Endodermal cell (in vitro differentiated cells): ENCODE measurements at regions not wholly inside any gene's neighbourhood (a gene's known extent, or its start where the extent isn't known, plus 50 kb on each side); places are given as distances from the start of the nearest gene placed in this dataset.

Source experiments
- DNase-seq: peaks from one replicate; pipeline ENCODE4 v3.0.0-alpha.2; 2017
- H3K27ac ChIP-seq: 2 replicates; pipeline ENCODE4 v1.5.1; 2013; ENCODE audit warnings: mild to moderate bottlenecking, low read depth, low read length, moderate library complexity
- H3K27me3 ChIP-seq: 2 replicates; pipeline ENCODE4 v1.6.1; 2013; ENCODE audit warnings: mild to moderate bottlenecking, low read length, moderate library complexity; ENCODE audit not compliant: insufficient read depth, control insufficient read depth, poor library complexity, severe bottlenecking
- H3K36me3 ChIP-seq: 2 replicates; pipeline ENCODE4 v1.7.0; 2013; ENCODE audit warnings: mild to moderate bottlenecking, low read length, moderate library complexity; ENCODE audit not compliant: control insufficient read depth, insufficient read depth
- H3K4me1 ChIP-seq: one replicate; pipeline ENCODE4 v1.7.0; 2013; ENCODE audit warnings: low read length; ENCODE audit not compliant: control insufficient read depth, insufficient read depth
- H3K4me3 ChIP-seq: 2 replicates; pipeline ENCODE4 v1.5.1; 2013; ENCODE audit warnings: mild to moderate bottlenecking, low read length, moderate library complexity
- H3K9ac ChIP-seq: 2 replicates; pipeline ENCODE4 v1.6.1; 2013; ENCODE audit warnings: mild to moderate bottlenecking, low read length, moderate library complexity; ENCODE audit not compliant: poor library complexity, severe bottlenecking; ENCODE audit errors: extremely low read depth
- H3K9me3 ChIP-seq: 2 replicates; pipeline ENCODE4 v1.6.1; 2013; ENCODE audit warnings: mild to moderate bottlenecking, low read length, moderate library complexity; ENCODE audit not compliant: control insufficient read depth
- H3K27ac Mint-ChIP-seq: 2 replicates; pipeline ENCODE4 v1.8.0; 2020; ENCODE audit warnings: mixed read lengths
- H3K27me3 Mint-ChIP-seq: 2 replicates; pipeline ENCODE4 v1.8.0; 2021; ENCODE audit warnings: mild to moderate bottlenecking, mixed read lengths; ENCODE audit not compliant: insufficient read depth
- H3K36me3 Mint-ChIP-seq: 2 replicates; pipeline ENCODE4 v1.8.0; 2020; ENCODE audit warnings: low read depth, mixed read lengths
- H3K4me1 Mint-ChIP-seq: 2 replicates; pipeline ENCODE4 v1.8.0; 2020; ENCODE audit warnings: mixed read lengths
- H3K4me3 Mint-ChIP-seq: 2 replicates; pipeline ENCODE4 v1.8.0; 2020; ENCODE audit warnings: mild to moderate bottlenecking, moderate library complexity, mixed read lengths
- H3K9me3 Mint-ChIP-seq: 2 replicates; pipeline ENCODE4 v1.8.0; 2020; ENCODE audit warnings: mild to moderate bottlenecking, mixed read lengths
- WGBS, 2 experiments: methylation state at CpG; one replicate each; pipeline versions ENCODE4 v1.1.5 to v1.1.7; 2013; ENCODE audit warnings: missing lambda C conversion rate in 2 of 2, mixed read lengths in 1 of 2; ENCODE audit not compliant: insufficient coverage in 1 of 2, insufficient read length in 1 of 2; 5-methylcytosine and 5-hydroxymethylcytosine counted together
- TF ChIP-seq, protein P1 (sequence below): fragments of 200-600 bp; sonication (generic); conservative IDR thresholded peaks from 2 replicates; pipeline ENCODE4 v1.5.0; 2021; ENCODE audit warnings: antibody characterized with exemption, mild to moderate bottlenecking

DNA sequence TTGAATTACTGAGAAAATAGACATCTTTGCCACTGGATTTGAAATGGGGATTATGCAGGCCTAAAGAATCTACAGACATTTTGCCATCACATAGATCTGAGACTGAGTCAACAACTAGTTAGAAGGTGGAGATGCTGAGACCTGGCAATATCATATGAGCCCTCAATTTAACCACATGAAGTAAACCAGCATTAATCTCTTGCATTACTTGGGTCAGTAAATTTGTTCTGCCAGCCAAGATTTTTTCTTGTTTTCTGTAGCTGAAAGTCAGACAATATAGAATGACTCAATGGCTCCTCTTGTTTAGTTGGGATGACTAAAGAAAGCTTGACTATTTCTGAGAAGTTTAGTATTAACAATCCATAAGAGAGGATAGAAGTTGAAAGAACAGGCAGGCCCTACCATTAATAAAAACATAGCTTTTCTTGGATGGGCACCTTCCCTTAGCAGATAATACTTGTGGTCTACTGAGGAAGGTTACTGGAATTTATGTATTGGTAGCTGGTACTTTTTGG lies 396.7 kb upstream of the SORCS1 start:
- no peaks in the 10 kb centered on the region for H3K27me3 Mint-ChIP-seq
- H3K36me3 ChIP-seq: no peaks in the 10 kb centered on the region
- H3K9me3 ChIP-seq: peaks cover 33% of the 10 kb centered on the region
- no peaks in the 10 kb centered on the region for H3K4me1 ChIP-seq
- H3K27ac ChIP-seq: no peak overlapping the region
- peaks cover 11% of the 10 kb centered on the region for H3K9me3 Mint-ChIP-seq
- peaks cover 2% of the 10 kb centered on the region for H3K36me3 Mint-ChIP-seq
- no peaks in the 10 kb centered on the region for H3K4me1 Mint-ChIP-seq
- H3K4me3 Mint-ChIP-seq: no peak overlapping the region
- H3K27me3 ChIP-seq: no peaks in the 10 kb centered on the region
- TF ChIP-seq, protein P1, sequence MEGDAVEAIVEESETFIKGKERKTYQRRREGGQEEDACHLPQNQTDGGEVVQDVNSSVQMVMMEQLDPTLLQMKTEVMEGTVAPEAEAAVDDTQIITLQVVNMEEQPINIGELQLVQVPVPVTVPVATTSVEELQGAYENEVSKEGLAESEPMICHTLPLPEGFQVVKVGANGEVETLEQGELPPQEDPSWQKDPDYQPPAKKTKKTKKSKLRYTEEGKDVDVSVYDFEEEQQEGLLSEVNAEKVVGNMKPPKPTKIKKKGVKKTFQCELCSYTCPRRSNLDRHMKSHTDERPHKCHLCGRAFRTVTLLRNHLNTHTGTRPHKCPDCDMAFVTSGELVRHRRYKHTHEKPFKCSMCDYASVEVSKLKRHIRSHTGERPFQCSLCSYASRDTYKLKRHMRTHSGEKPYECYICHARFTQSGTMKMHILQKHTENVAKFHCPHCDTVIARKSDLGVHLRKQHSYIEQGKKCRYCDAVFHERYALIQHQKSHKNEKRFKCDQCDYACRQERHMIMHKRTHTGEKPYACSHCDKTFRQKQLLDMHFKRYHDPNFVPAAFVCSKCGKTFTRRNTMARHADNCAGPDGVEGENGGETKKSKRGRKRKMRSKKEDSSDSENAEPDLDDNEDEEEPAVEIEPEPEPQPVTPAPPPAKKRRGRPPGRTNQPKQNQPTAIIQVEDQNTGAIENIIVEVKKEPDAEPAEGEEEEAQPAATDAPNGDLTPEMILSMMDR: no peak
- no peak overlapping the region for H3K4me3 ChIP-seq
- H3K9ac ChIP-seq: no peak overlapping the region
- DNase-seq: no peak
- no peak overlapping the region for H3K27ac Mint-ChIP-seq

DNA sequence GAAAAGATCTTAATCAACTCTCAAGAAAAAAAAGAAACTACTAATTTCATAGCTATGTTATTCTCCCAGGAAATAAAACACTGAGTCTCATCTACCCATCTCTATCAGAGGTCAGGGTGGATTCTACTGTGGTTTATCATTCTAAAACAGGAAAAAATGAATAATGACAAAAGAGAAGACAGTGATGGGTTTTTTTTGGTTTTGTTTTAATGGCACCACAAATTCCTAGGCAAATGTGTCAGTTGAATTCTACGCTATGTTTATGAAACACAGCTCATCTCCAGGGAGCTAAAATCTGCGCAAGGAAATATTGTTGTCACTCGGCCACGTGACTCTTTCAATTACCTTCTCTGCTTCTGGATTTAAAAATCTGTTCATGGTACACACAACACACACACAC lies 393.4 kb upstream of the SORCS1 start:
- DNase-seq: no peak
- TF ChIP-seq, protein P1: no peak
- Histone ChIP-seq H3K9ac (no peak overlapping the region), H3K4me1 (no peaks in the 10 kb centered on the region), H3K27me3 (no peaks in the 10 kb centered on the region), H3K4me3 (no peak overlapping the region), H3K36me3 (no peaks in the 10 kb centered on the region), H3K9me3 (peaks cover 2% of the 10 kb centered on the region), H3K27ac (no peak overlapping the region)
- Mint-ChIP-seq H3K27me3 (no peaks in the 10 kb centered on the region), H3K36me3 (no peaks in the 10 kb centered on the region), H3K4me3 (no peak overlapping the region), H3K9me3 (no peaks in the 10 kb centered on the region), H3K27ac (no peak overlapping the region), H3K4me1 (no peaks in the 10 kb centered on the region)
- WGBS, 2 experiments: 88 to 90% methylated on average over 2 to 4 of the region's 4 CpGs

DNA sequence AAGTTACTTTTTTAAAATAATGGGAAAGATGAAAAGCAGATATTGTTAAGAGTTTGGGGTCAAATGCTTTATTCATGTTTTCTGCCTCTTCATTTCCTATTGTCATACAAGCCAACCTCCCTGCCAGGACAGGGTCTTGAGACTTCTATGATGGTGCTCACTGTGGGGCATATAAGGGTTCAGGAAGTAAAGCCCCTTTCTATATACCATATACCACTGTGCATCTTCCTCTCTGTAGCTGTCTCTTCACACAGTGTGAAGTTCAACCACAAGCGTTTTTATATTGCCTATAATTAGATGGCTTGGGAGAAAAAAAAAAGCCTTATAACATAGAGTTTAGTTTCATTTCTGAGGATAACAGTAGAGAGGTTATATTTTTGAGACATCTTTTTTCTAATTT lies 389.8 kb upstream of the SORCS1 start:
- Histone ChIP-seq H3K9me3 (peaks cover 4% of the 10 kb centered on the region), H3K36me3 (no peaks in the 10 kb centered on the region), H3K27me3 (no peaks in the 10 kb centered on the region), H3K27ac (no peak overlapping the region), H3K4me3 (no peak overlapping the region), H3K9ac (no peak overlapping the region), H3K4me1 (no peaks in the 10 kb centered on the region)
- WGBS, 2 experiments: 100% methylated on average over 1 of the region's 1 CpG; no CpG with 5 or more reads in 1 of the 2 experiments
- no peaks in the 10 kb centered on the region for H3K4me1 Mint-ChIP-seq
- TF ChIP-seq, protein P1: no peak
- no peaks in the 10 kb centered on the region for H3K27me3 Mint-ChIP-seq
- no peak overlapping the region for H3K4me3 Mint-ChIP-seq
- H3K9me3 Mint-ChIP-seq: peaks cover 19% of the 10 kb centered on the region
- no peak for DNase-seq
- H3K36me3 Mint-ChIP-seq: no peaks in the 10 kb centered on the region
- no peak overlapping the region for H3K27ac Mint-ChIP-seq
